ENCODE measurements at regions not wholly inside any gene's neighbourhood (a gene's known extent, or its start where the extent isn't known, plus 50 kb on each side); places are given as distances from the start of the nearest gene placed in this dataset.
"Not testable (repeated sequence)": the region's sequence is repeated elsewhere in the genome, so short reads cannot be mapped to it uniquely, and the experiment has no call there.

DNA sequence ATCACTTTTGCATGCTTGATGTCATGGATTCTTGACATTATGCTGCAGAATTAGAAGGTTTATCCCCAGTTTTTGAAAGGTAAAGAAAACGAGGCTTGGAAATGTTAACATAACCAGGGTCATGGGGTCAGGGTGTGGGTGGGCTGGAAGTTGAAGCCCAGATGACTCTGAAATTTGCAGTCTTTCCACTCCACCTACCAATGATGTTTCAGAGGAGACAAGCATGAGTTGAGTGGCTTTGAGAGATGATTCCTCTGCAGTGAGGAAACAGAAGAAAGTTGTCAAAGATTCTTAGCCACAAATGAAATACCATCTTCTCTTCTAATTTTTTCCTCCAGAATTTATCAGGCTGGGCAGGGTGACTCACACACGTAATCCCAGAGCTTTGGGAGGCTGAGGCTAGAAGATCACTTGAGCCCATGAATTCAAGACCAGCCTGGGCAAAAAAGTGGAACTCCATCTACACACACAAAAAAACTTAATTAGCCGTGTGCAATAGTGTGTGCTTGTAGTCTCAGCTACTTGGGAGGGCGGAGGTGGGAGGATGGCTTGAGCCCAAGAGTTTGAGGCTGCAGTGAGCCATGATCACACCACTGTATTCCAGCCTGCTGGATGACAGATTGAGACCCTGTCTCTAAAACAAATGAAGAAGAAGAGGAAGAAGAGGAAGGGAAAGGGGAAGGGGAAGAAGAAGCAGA, 239.1 kb upstream of the AUTS2 start:
- H3K27ac Mint-ChIP-seq, result no peak overlapping the region
- no peak for DNase-seq
- no peak overlapping the region for H3K4me3 Mint-ChIP-seq
- no peaks in the 10 kb centered on the region for H3K36me3 Mint-ChIP-seq (ENCODE audit: insufficient read depth in 2 of 2)
- no peaks in the 10 kb centered on the region for H3K9me3 Mint-ChIP-seq
- no peaks in the 10 kb centered on the region for H3K4me1 Mint-ChIP-seq (ENCODE audit: low read depth)
- ATAC-seq (replicated peaks in 1 of 2), result no peak
- no peaks in the 10 kb centered on the region for H3K27me3 Mint-ChIP-seq (ENCODE audit: low read depth)

DNA sequence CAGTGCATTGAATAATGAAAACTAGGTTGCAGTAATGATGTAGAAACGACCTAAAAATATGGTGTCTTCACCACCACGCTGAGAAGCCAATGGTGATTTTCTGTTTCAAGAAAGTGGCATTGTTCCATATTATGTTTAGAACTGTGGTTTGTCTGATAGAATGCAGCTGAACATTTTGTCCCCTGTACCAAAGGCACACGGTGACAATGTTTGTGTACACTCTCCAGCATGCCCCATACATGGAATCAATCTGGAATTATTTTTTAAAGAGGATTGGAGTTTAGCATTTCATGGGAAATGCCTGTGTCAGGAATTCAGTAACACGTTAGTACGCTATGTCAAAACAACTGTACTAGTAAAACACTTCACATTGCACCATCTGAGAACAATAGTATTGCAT, 237.4 kb upstream of the AUTS2 start:
- Mint-ChIP-seq H3K27ac (no peak overlapping the region), H3K27me3 (ENCODE audit: low read depth) (no peaks in the 10 kb centered on the region), H3K4me1 (ENCODE audit: low read depth) (no peaks in the 10 kb centered on the region), H3K9me3 (no peaks in the 10 kb centered on the region), H3K36me3 (ENCODE audit: insufficient read depth in 2 of 2) (no peaks in the 10 kb centered on the region), H3K4me3 (no peak overlapping the region)
- no peak for ATAC-seq (replicated peaks in 1 of 2)
- DNase-seq, result no peak

DNA sequence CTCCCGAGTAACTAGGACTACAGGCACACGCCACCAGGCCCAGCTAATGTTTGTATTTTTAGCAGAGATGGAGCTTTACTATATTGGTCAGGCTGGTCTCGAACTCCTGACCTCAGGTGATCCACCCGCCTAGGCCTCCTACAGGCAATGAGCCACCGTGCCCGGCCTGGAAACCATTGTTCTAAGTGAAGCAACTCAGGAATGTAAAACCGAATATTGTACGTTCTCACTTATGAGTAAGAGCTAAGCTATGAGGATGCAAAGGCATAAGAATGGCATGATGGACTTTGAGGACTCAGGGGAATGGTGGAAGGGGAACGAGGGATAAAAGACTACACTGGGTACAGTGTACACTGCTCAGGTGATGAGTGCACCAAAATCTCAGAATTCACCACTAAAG, 235.1 kb upstream of the AUTS2 start:
- DNase-seq, result no peak
- no peak overlapping the region for H3K4me3 Mint-ChIP-seq
- ATAC-seq (replicated peaks in 1 of 2), result no peak
- H3K27ac Mint-ChIP-seq, result no peak overlapping the region
- no peaks in the 10 kb centered on the region for H3K9me3 Mint-ChIP-seq
- no peaks in the 10 kb centered on the region for H3K4me1 Mint-ChIP-seq (ENCODE audit: low read depth)
- H3K27me3 Mint-ChIP-seq (ENCODE audit: low read depth), result no peaks in the 10 kb centered on the region
- H3K36me3 Mint-ChIP-seq (ENCODE audit: insufficient read depth in 2 of 2), result no peaks in the 10 kb centered on the region

DNA sequence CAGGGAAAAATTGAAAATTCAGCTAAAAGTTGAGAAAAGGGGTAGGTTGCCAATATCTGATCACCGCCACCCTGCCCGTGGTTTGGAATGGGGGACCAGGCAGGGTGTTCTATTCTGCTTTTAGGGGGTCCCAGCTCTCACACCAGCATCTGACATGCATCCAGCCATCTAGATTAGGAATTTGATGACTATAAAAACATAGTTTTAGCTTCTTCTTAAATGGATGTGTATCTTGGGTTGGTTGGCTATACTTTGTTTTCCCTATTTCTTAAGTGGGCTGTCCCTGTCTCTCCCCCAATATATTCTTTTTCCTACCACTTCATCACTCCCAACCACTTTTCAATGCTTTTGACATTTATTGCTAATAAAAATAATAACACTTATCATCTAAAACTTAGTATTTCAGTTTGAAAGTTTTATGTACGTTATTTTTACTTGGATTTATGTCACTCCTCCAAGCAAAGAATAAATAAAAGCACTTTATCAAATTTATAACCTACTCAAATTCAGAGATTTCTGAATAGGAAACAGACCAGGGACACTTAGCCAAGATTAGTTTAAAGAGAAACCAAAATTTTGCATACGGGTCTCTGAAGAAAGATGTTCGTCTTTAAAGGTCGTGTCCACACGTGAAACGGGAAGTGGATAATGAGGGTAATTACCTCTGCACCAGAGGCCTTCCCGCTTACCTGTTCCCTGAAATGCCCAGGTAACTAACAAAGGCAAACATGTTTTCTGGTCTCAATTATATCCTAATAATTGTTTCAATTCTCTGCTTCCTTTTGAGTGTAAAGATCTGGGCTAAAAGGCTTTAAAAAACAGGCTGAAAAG, 233.2 kb upstream of the AUTS2 start:
- Mint-ChIP-seq H3K9me3 (no peaks in the 10 kb centered on the region), H3K4me1 (ENCODE audit: low read depth) (no peaks in the 10 kb centered on the region), H3K27ac (no peak overlapping the region), H3K27me3 (ENCODE audit: low read depth) (no peaks in the 10 kb centered on the region), H3K36me3 (ENCODE audit: insufficient read depth in 2 of 2) (no peaks in the 10 kb centered on the region), H3K4me3 (no peak overlapping the region)
- ATAC-seq (replicated peaks in 1 of 2), result no peak
- DNase-seq, result no peak

- H3K4me3 Mint-ChIP-seq, result no peak overlapping the region
- no peak for DNase-seq
- no peak overlapping the region for H3K27ac Mint-ChIP-seq
- no peaks in the 10 kb centered on the region for H3K4me1 Mint-ChIP-seq (ENCODE audit: low read depth)
- no peaks in the 10 kb centered on the region for H3K36me3 Mint-ChIP-seq (ENCODE audit: insufficient read depth in 2 of 2)
- H3K9me3 Mint-ChIP-seq, result no peaks in the 10 kb centered on the region
- ATAC-seq (replicated peaks in 1 of 2), result no peak
- no peaks in the 10 kb centered on the region for H3K27me3 Mint-ChIP-seq (ENCODE audit: low read depth)
Observed at GRCh38 chr7:69365651-69366192, 232.6 kb upstream of the AUTS2 start.

DNA sequence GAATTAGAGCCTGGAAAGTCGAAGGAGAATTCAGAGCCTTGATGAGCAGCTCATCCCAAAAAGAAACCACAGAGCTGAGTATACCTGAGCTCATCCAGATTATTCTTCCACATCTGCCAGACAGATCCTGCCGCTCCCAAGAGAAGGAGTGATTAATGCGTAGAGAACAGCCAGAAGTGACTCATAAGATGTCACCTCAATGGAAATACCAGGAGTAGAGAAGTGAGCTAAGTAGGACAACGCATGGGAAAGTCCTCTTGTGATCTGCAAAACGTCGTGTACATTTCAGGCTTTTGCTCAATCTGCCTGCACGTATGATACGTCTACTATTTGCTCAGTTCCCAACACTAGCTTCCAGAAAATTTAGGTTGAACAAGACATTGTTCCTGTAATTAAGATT, 230.5 kb upstream of the AUTS2 start:
- no peaks in the 10 kb centered on the region for H3K36me3 Mint-ChIP-seq (ENCODE audit: insufficient read depth in 2 of 2)
- H3K4me3 Mint-ChIP-seq, result no peak overlapping the region
- H3K9me3 Mint-ChIP-seq, result no peaks in the 10 kb centered on the region
- no peaks in the 10 kb centered on the region for H3K27me3 Mint-ChIP-seq (ENCODE audit: low read depth)
- DNase-seq, result no peak
- no peak for ATAC-seq (replicated peaks in 1 of 2)
- no peak overlapping the region for H3K27ac Mint-ChIP-seq
- no peaks in the 10 kb centered on the region for H3K4me1 Mint-ChIP-seq (ENCODE audit: low read depth)

- H3K27ac Mint-ChIP-seq, result no peak overlapping the region
- H3K36me3 Mint-ChIP-seq (ENCODE audit: insufficient read depth in 2 of 2), result no peaks in the 10 kb centered on the region
- H3K4me1 Mint-ChIP-seq (ENCODE audit: low read depth), result no peaks in the 10 kb centered on the region
- ATAC-seq (replicated peaks in 1 of 2) (no peak), DNase-seq (no peak)
- no peak overlapping the region for H3K4me3 Mint-ChIP-seq
- peaks cover 0 to 2% of the 10 kb centered on the region in 2 donors for H3K9me3 Mint-ChIP-seq
- H3K27me3 Mint-ChIP-seq (ENCODE audit: low read depth), result no peaks in the 10 kb centered on the region
Observed at GRCh38 chr7:69373171-69374043, 224.9 kb upstream of the AUTS2 start.

- Mint-ChIP-seq H3K27ac (no peak overlapping the region), H3K4me1 (ENCODE audit: low read depth) (no peaks in the 10 kb centered on the region)
Observed at GRCh38 chr7:69374044-69374425, 224.2 kb upstream of the AUTS2 start.

GRCh38 chr7:69377191-69377590, 221.1 kb upstream of the AUTS2 start:
- ATAC-seq (replicated peaks in 1 of 2), result no peak
- Mint-ChIP-seq H3K36me3 (ENCODE audit: insufficient read depth in 2 of 2) (no peaks in the 10 kb centered on the region), H3K27me3 (ENCODE audit: low read depth) (no peaks in the 10 kb centered on the region), H3K4me3 (no peak overlapping the region), H3K9me3 (peaks cover 0 to 2% of the 10 kb centered on the region in 2 donors), H3K4me1 (ENCODE audit: low read depth) (no peaks in the 10 kb centered on the region), H3K27ac (no peak overlapping the region)
- no peak for DNase-seq

More at GRCh38 chr7:69374044-69374425, 224.2 kb upstream of the AUTS2 start:
- H3K9me3 Mint-ChIP-seq, result peaks cover 0 to 2% of the 10 kb centered on the region in 2 donors
- no peak for ATAC-seq (replicated peaks in 1 of 2)
- no peak for DNase-seq
- H3K27me3 Mint-ChIP-seq (ENCODE audit: low read depth), result no peaks in the 10 kb centered on the region
- H3K4me3 Mint-ChIP-seq, result no peak overlapping the region
- H3K36me3 Mint-ChIP-seq (ENCODE audit: insufficient read depth in 2 of 2), result no peaks in the 10 kb centered on the region

- Mint-ChIP-seq H3K9me3 (peaks cover 0 to 2% of the 10 kb centered on the region in 2 donors), H3K27me3 (ENCODE audit: low read depth) (no peaks in the 10 kb centered on the region), H3K4me1 (ENCODE audit: low read depth) (no peaks in the 10 kb centered on the region), H3K27ac (no peak overlapping the region), H3K36me3 (ENCODE audit: insufficient read depth in 2 of 2) (peaks cover 0 to 2% of the 10 kb centered on the region in 2 donors), H3K4me3 (no peak overlapping the region)
- ATAC-seq (replicated peaks in 1 of 2), result no peak
- no peak for DNase-seq
Observed at GRCh38 chr7:69388452-69389137, 209.7 kb upstream of the AUTS2 start.

DNA sequence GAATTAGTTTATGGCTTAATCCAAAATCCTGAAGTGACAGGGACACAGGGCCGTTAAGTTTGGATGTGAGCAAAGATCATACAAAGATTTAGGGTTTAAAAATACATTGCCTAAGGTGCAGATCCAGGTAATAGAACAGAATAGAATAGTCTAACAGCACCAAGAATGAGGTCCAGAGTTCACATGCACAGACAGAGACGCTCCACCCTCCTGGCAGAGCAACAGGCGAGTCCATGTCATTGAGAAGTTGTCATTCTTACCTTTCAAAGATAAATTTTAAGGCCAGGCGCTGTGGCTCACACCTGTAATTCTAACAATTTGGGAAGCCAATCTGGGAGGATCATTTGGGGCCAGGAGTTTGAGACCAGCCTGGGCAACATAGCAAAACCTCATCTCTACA, 209.1 kb upstream of the AUTS2 start:
- ATAC-seq (replicated peaks in 1 of 2) (no peak), DNase-seq (no peak)
- Mint-ChIP-seq H3K27me3 (ENCODE audit: low read depth) (no peaks in the 10 kb centered on the region), H3K9me3 (no peaks in the 10 kb centered on the region), H3K4me3 (no peak overlapping the region), H3K27ac (no peak overlapping the region), H3K4me1 (ENCODE audit: low read depth) (no peaks in the 10 kb centered on the region), H3K36me3 (ENCODE audit: insufficient read depth in 2 of 2) (no peaks in the 10 kb centered on the region)

- not testable (repeated sequence) for H3K4me1 Mint-ChIP-seq (ENCODE audit: low read depth); H3K36me3 Mint-ChIP-seq (ENCODE audit: insufficient read depth in 2 of 2); ATAC-seq (replicated peaks in 1 of 2); H3K9me3 Mint-ChIP-seq; H3K27ac Mint-ChIP-seq; H3K27me3 Mint-ChIP-seq (ENCODE audit: low read depth); H3K4me3 Mint-ChIP-seq; DNase-seq
Observed at GRCh38 chr7:69393912-69394311, 204.4 kb upstream of the AUTS2 start.

Data from activated T-cell treated with anti-CD3 and anti-CD28 coated beads, Interleukin-2, amount 50 U/mL, for 72 hours (primary cell).